Epithelial cell of esophagus (primary cell): ENCODE measurements at regions not wholly inside any gene's neighbourhood (a gene's known extent, or its start where the extent isn't known, plus 50 kb on each side); places are given as distances from the start of the nearest gene placed in this dataset.

ENCODE experiments used
- DNase-seq: peaks from one replicate; pipeline ENCODE4 v3.0.0; 2010; ENCODE audit warnings: low read depth
- H3K4me3 ChIP-seq: 2 replicates; pipeline ENCODE4 v1.5.1; 2011; ENCODE audit warnings: mild to moderate bottlenecking, low read length, control low read depth
- CTCF ChIP-seq: IDR thresholded peaks from 2 replicates; pipeline ENCODE4 v1.5.1; 2011; ENCODE audit warnings: low read depth, mild to moderate bottlenecking, low read length, control low read depth, inconsistent platforms; ENCODE audit not compliant: insufficient read depth; ENCODE audit errors: missing control alignments

GRCh38 chrX:65601126-65601525 lies 66.3 kb upstream of the MSN start:
- DNase-seq: no peak
- H3K4me3 ChIP-seq: no peak overlapping the region
- TF ChIP-seq CTCF: no peak

- TF ChIP-seq CTCF: no peak
- no peak for DNase-seq
- no peak overlapping the region for H3K4me3 ChIP-seq
These were observed 65.5 kb upstream of the LAS1L start for GRCh38 chrX:65600106-65600505.

GRCh38 chrX:65598559-65599147 lies 64.1 kb upstream of the LAS1L start:
- no peak for TF ChIP-seq CTCF
- no peak for DNase-seq
- H3K4me3 ChIP-seq: no peak overlapping the region

GRCh38 chrX:65596270-65597034 lies 61.9 kb upstream of the LAS1L start:
- TF ChIP-seq CTCF: no peak
- DNase-seq: peak; percentile 68
- H3K4me3 ChIP-seq: no peak overlapping the region

GRCh38 chrX:65595460-65595876 lies 60.9 kb upstream of the LAS1L start:
- TF ChIP-seq CTCF: peak; percentile 92
- DNase-seq: peak; percentile 90
- no peak overlapping the region for H3K4me3 ChIP-seq

DNA sequence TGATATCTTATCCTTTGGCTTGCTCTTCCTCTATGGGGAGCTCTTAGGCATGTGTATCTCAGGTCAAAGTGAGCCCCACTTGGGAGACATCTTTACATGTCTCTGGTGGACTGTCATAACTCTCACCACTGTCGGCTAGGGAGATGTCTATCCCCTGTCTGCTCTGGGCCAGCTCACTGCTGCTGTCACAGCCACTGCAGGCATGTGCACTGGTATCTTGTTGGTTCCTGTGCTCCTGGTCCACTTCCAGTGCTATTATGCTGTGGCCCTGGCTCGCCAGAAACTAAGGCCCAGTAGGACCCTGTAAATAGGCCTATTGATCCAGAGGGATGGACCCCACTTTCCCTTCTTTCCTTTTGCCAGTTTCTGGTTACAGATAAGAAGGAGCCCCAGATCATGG lies 56.6 kb upstream of the LAS1L start:
- DNase-seq: no peak
- TF ChIP-seq CTCF: no peak
- H3K4me3 ChIP-seq: no peak overlapping the region

DNA sequence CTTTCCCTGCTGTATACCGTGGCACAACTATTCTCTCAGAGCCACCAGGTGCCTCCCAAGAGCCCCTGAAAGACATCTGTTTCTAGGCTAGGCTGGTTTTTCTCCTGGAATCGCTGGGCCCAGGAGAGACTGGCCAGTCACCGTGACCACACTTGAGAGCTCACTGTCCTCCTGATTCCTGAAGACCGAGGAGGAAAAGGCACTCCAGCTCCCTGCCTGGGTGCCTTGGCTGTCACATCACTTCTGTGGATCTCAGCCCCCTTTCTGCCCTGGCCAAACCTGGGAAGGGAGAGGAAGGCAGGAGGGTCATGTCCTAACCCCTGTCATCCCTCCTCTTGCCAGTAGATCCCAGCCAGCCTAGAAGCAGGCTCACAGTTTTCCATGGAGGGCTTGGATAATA lies 54.7 kb upstream of the LAS1L start:
- TF ChIP-seq CTCF: no peak
- H3K4me3 ChIP-seq: no peak overlapping the region
- no peak for DNase-seq
